ENCODE measurements at regions not wholly inside any gene's neighbourhood (a gene's known extent, or its start where the extent isn't known, plus 50 kb on each side); places are given as distances from the start of the nearest gene placed in this dataset.

GRCh38 chr18:24633121-24633520 is 172.7 kb downstream of the HRH4 start:
- in situ Hi-C loops (cut with MboI; ENCODE audit: low pct_unique_long_range_greater_than_20kb, low sequenced_read_pairs, unreplicated experiment) = no loop called here
- no peak for DNase-seq (ENCODE audit: low spot score)
- no peak for TF ChIP-seq CTCF (IDR thresholded peaks at IDR 0.05; ENCODE audit: extremely low read depth, insufficient read depth, missing control alignments)

- TF ChIP-seq CTCF (IDR thresholded peaks at IDR 0.05; ENCODE audit: extremely low read depth, insufficient read depth, missing control alignments) = no peak
- DNase-seq (ENCODE audit: low spot score) = no peak
- in situ Hi-C loops (cut with MboI; ENCODE audit: low pct_unique_long_range_greater_than_20kb, low sequenced_read_pairs, unreplicated experiment) = no loop called here
Measured at GRCh38 chr18:24649571-24649970, 189.1 kb downstream of the HRH4 start.

- TF ChIP-seq CTCF (IDR thresholded peaks at IDR 0.05; ENCODE audit: extremely low read depth, insufficient read depth, missing control alignments) = no peak
- in situ Hi-C loops (cut with MboI; ENCODE audit: low pct_unique_long_range_greater_than_20kb, low sequenced_read_pairs, unreplicated experiment) = no loop called here
- DNase-seq (ENCODE audit: low spot score) = no peak
Measured at GRCh38 chr18:24651434-24651833, 191.0 kb downstream of the HRH4 start.

- DNase-seq (ENCODE audit: low spot score) = no peak
- TF ChIP-seq CTCF (IDR thresholded peaks at IDR 0.05; ENCODE audit: extremely low read depth, insufficient read depth, missing control alignments) = no peak
- in situ Hi-C loops (cut with MboI; ENCODE audit: low pct_unique_long_range_greater_than_20kb, low sequenced_read_pairs, unreplicated experiment) = no loop called here
Measured at GRCh38 chr18:24656050-24656449, 195.6 kb downstream of the HRH4 start.

GRCh38 chr18:24656551-24657443 is 196.4 kb downstream of the HRH4 start:
- no peak for TF ChIP-seq CTCF (IDR thresholded peaks at IDR 0.05; ENCODE audit: extremely low read depth, insufficient read depth, missing control alignments)
- in situ Hi-C loops (cut with MboI; ENCODE audit: low pct_unique_long_range_greater_than_20kb, low sequenced_read_pairs, unreplicated experiment) = no loop called here
- no peak for DNase-seq (ENCODE audit: low spot score)

GRCh38 chr18:24657444-24657842 is 197.0 kb downstream of the HRH4 start:
- TF ChIP-seq CTCF (IDR thresholded peaks at IDR 0.05; ENCODE audit: extremely low read depth, insufficient read depth, missing control alignments) = no peak
- in situ Hi-C loops (cut with MboI; ENCODE audit: low pct_unique_long_range_greater_than_20kb, low sequenced_read_pairs, unreplicated experiment) = no loop called here

More at GRCh38 chr18:24657444-24657842, 197.0 kb downstream of the HRH4 start:
- no peak for DNase-seq (ENCODE audit: low spot score)
